ENCODE measurements at regions not wholly inside any gene's neighbourhood (a gene's known extent, or its start where the extent isn't known, plus 50 kb on each side); places are given as distances from the start of the nearest gene placed in this dataset.

- TF ChIP-seq ZBTB42 (CRISPR knock-in tag; IDR thresholded peaks at IDR 0.05), result no peak
These were observed 357.7 kb upstream of the PCDH7 start (continued) for GRCh38 chr4:30362436-30362835.

DNA sequence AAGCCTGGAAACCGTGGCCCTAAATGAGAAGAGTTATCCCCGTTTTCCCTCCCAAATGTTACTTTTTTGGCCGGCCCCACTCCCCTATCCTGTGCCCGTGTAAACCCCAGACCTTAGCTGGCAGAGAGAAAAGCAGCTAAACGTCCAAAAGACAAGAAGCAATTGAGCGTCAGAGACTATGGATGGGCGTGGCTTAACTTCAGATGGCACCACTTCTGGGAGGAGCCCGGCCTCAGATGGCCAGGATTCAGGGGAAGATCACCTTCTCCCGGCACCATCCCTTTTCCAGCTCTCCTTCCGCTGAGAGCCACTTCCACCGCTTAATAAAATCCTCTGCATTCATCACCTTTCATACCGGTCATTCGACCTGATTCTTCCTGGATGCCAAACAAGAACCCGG is 350.1 kb upstream of the PCDH7 start:
- ChIA-PET POLR2A (no interaction called here), CTCF (ENCODE audit: low intra/inter-chr PET ratio, low total read pairs) (no interaction called here)
- ATAC-seq (no peak), DNase-seq (ENCODE audit: low spot score) (no peak), FAIRE-seq (no peak)
- Histone ChIP-seq H3K36me3 (replicated peaks in 1 of 2; ENCODE audit: control insufficient read depth in 1 of 2, insufficient read depth in 2 of 2, low read length in 2 of 2) (no peaks in the 10 kb centered on the region), H3K4me1 (ENCODE audit: insufficient read depth, low read length) (no peaks in the 10 kb centered on the region), H3K9ac (ENCODE audit: insufficient read depth, low read depth, low read length) (no peak overlapping the region), H4K20me1 (ENCODE audit: insufficient read depth, low read length) (no peaks in the 10 kb centered on the region), H3K27ac (ENCODE audit: extremely low read length, insufficient read depth, low read length) (no peak overlapping the region), H3K4me3 (replicated peaks in 1 of 3; ENCODE audit: insufficient read depth in 1 of 3, low read depth in 2 of 3, low read length in 3 of 3) (no peak overlapping the region), H3K27me3 (ENCODE audit: control insufficient read depth in 1 of 2, insufficient read depth in 2 of 2, low read length in 2 of 2) (no peaks in the 10 kb centered on the region; a peak in 1 of 5 replicates), H3K79me2 (ENCODE audit: insufficient read depth, low read length) (no peaks in the 10 kb centered on the region), H3K4me2 (ENCODE audit: low read depth, low read length) (no peak overlapping the region), H3K9me3 (ENCODE audit: low read length) (peaks cover 69% of the 10 kb centered on the region), H2AFZ (ENCODE audit: low read length) (no peak overlapping the region)
- TF ChIP-seq ZNF576 (CRISPR knock-in tag; IDR thresholded peaks at IDR 0.05) (no peak), ZBTB1 (CRISPR knock-in tag; IDR thresholded peaks at IDR 0.05; ENCODE audit: borderline replicate concordance) (no peak), ZNF230 (CRISPR knock-in tag; IDR thresholded peaks at IDR 0.05) (no peak)
- intact Hi-C loops (cut with micrococcal nuclease; ENCODE audit: unreplicated experiment), result no loop called here
- no TSS peak for BruUV-seq (replicated peaks)
- in situ Hi-C loops (cut with HindIII; ENCODE audit: extremely low pct_ligation_motif_present, low pct_unique_long_range_greater_than_20kb), result no loop called here
- 21% methylated on average over 13 of the region's 14 CpGs for WGBS (ENCODE audit: low lambda C conversion rate)

- FAIRE-seq, result no peak
These were observed 339.7 kb upstream of the PCDH7 start for GRCh38 chr4:30380404-30380998.

More at GRCh38 chr4:30380404-30380998, 339.7 kb upstream of the PCDH7 start:
- H2AFZ ChIP-seq (ENCODE audit: low read length), result no peak overlapping the region
- WGBS (ENCODE audit: low lambda C conversion rate), result 0% methylated on average over 6 of the region's 6 CpGs
- no peak overlapping the region for H3K4me2 ChIP-seq (ENCODE audit: low read depth, low read length)
- no peaks in the 10 kb centered on the region for H3K79me2 ChIP-seq (ENCODE audit: insufficient read depth, low read length)
- H3K27me3 ChIP-seq (ENCODE audit: control insufficient read depth in 1 of 2, insufficient read depth in 2 of 2, low read length in 2 of 2), result no peaks in the 10 kb centered on the region
- CTCF ChIA-PET (ENCODE audit: low intra/inter-chr PET ratio, low total read pairs), result no interaction called here
- no peaks in the 10 kb centered on the region for H4K20me1 ChIP-seq (ENCODE audit: insufficient read depth, low read length)
- H3K4me1 ChIP-seq (ENCODE audit: insufficient read depth, low read length), result no peaks in the 10 kb centered on the region
- TF ChIP-seq MAFF (IDR thresholded peaks at IDR 0.05; ENCODE audit: low read depth, low read length) (peak; percentile 31; the same call in 1 of the 2 replicates), MAFK (conservative IDR thresholded peaks at IDR 0.05 in 1 of 2, IDR thresholded peaks at IDR 0.05 in 1 of 2; ENCODE audit: low read length in 2 of 2) (peak in 1 of 2 experiments; percentile 23; a peak in 1 of 4 replicates), ATM (IDR thresholded peaks at IDR 0.05; ENCODE audit: borderline replicate concordance) (no peak)
- H3K4me3 ChIP-seq (replicated peaks in 1 of 3; ENCODE audit: insufficient read depth in 1 of 3, low read depth in 2 of 3, low read length in 3 of 3), result no peak overlapping the region
- H3K36me3 ChIP-seq (replicated peaks in 1 of 2; ENCODE audit: control insufficient read depth in 1 of 2, insufficient read depth in 2 of 2, low read length in 2 of 2), result no peaks in the 10 kb centered on the region
- H3K9ac ChIP-seq (ENCODE audit: insufficient read depth, low read depth, low read length), result no peak overlapping the region
- POLR2A ChIA-PET, result no interaction called here
- DNase-seq (ENCODE audit: low spot score) (peak; percentile 23), ATAC-seq (peak; percentile 83)
- BruUV-seq (replicated peaks), result no TSS peak
- in situ Hi-C loops (cut with HindIII; ENCODE audit: extremely low pct_ligation_motif_present, low pct_unique_long_range_greater_than_20kb), result no loop called here
- intact Hi-C loops (cut with micrococcal nuclease; ENCODE audit: unreplicated experiment), result no loop called here
- H3K27ac ChIP-seq (ENCODE audit: extremely low read length, insufficient read depth, low read length), result no peak overlapping the region
- peaks cover 38% of the 10 kb centered on the region for H3K9me3 ChIP-seq (ENCODE audit: low read length)
